GM19043 (cell line): ENCODE measurements at regions not wholly inside any gene's neighbourhood (a gene's known extent, or its start where the extent isn't known, plus 50 kb on each side); places are given as distances from the start of the nearest gene placed in this dataset.

Experiments used
- ATAC-seq: cut with Tn5 transposase; IDR thresholded peaks from one replicate; pipeline ENCODE4 v1.9.1; 2021; ENCODE audit warnings: low read depth; ENCODE audit not compliant: unreplicated experiment

DNA sequence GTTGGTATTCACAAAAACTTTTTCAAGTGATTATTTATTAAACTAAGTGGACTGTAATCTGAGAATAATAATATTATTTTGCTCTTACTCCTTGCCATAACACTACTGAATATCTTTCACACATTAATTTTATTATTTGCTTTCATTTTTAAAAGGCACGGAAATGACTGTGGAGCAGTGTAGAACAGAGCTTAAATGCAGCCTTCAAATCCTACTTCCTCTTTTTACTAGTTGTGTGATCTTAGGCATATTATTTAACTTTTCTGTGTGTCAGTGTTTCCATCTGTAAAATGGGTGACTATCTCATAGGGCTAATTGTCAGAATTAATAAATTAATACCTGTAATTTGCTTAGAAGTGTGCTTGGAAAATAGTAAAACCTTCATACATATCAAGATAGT lies 55.5 kb upstream of the SLC8A1 start:
- ATAC-seq = no peak

GRCh38 chr2:40510304-40510703 lies 58.4 kb upstream of the SLC8A1 start:
- ATAC-seq = no peak

- no peak for ATAC-seq
These were observed 59.8 kb upstream of the SLC8A1 start for GRCh38 chr2:40511661-40512213.

DNA sequence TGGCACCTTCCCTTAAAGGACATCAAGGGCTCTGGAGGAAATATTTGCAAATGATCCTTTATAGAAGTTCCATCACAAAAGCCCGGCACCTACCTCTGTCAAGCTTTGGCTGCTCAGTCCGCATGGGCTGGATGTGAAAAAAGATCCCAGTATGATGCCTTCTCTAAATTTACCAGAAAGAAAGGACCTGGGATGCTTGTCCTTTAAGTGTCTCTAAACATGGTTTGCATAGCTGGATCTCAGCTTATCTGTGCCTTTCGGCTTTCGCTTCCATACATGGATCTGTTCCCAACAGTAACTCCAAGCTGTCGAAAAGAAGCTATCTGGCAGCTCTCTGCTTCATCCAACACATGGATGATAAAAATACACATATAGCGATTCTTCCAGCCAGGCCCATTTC lies 60.4 kb upstream of the SLC8A1 start:
- no peak for ATAC-seq

- no peak for ATAC-seq
These were observed 61.3 kb upstream of the SLC8A1 start for GRCh38 chr2:40513201-40513600.

DNA sequence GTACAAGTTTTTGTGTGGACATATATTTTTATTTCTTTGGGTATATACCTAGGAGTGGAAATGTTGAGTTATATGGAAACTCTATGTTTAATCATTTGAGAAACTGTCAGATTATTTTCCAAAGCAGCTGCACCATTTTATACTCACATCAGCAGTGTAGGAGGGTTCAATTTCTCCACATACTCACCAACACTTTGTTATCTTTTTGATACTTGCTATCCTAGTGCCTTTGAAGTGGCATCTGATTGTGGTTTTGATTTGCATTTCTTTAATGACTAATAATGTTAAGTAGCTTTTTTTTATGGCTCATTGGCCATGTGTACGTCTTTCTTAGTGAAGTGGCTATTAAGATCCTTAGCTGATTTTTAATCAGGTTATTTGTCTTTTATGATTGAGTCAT lies 64.7 kb upstream of the SLC8A1 start:
- no peak for ATAC-seq

DNA sequence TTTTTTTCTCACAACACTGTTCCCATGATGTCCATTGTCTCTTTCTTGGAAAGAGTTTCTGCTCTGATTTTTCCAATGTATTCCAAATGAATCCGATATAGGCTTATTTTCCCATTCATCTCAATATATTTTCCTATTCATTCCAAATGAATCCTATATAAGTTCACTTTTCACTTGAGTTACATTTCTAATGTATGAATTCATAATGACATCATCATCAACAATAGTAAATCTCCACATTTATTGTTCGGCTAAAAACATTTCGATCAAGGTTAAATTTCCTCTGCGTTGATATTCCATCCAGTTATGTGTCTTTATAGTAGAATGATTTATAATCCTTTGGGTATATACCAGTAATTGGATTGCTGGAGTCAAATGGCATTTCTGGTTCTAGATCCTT lies 76.7 kb upstream of the SLC8A1 start:
- ATAC-seq = no peak

GRCh38 chr2:40531359-40531758 lies 79.5 kb upstream of the SLC8A1 start:
- ATAC-seq = no peak

- ATAC-seq = no peak
These were observed 82.6 kb upstream of the SLC8A1 start for GRCh38 chr2:40534528-40534927.

DNA sequence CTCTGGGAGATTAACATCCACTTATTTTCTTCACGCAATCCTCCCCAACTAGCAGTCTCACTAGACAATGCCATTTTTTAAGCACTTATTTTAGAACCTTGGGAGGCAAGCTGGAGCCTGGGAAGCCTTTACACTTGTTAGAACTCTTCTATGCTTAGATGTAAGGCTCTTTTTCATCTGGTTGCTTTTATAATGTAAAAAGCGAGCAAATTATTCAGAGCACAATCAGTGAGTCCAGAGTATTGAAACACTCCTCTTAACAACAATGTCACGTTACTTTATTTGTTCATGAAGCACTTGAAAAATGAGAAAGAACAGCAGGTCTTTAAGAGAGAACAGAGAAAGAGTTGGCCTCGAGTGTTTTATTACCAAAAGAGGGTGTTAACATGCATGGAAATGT lies 84.1 kb upstream of the SLC8A1 start:
- ATAC-seq = no peak

- ATAC-seq = no peak
These were observed 88.1 kb upstream of the SLC8A1 start for GRCh38 chr2:40540026-40540425.

DNA sequence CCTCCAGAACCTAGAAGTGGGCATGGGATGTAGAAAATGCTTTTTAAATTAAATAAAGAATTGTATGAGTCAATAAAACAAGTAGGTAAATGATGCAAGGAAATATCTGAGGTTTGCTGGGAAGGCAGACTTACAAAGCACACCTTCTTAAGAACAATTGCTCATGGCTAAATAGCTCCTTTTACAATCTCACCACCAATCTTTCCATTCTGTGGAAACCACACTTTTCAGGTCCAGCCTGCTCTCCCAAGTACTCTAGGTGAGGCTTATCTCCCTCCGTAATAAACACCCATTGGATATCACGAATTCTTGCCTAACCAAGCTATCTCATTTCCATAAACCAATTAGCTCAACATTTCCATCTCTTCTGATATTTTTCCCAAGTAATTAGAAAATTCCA lies 91.5 kb upstream of the SLC8A1 start:
- ATAC-seq = no peak

- ATAC-seq = no peak
These were observed 92.2 kb upstream of the SLC8A1 start for GRCh38 chr2:40544072-40544471.

DNA sequence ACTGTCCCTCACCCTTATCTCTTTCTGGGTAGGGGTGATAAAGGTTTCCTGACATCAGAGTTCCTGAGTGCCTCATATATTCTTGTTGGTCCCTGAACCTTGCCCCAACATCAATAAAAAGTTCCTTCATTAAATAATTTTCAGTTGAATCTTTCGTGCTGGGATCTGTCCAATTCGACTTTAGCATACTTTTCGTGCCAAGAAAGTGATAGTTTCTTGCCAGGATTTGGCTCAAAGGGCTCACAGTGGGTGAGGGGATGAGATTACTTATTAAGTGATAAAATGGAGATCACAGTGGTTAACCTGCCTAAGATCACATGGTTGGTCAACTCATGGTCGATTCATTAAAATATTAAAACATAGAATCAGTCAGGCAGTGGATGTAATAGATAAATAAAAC lies 93.8 kb upstream of the SLC8A1 start:
- ATAC-seq = no peak

DNA sequence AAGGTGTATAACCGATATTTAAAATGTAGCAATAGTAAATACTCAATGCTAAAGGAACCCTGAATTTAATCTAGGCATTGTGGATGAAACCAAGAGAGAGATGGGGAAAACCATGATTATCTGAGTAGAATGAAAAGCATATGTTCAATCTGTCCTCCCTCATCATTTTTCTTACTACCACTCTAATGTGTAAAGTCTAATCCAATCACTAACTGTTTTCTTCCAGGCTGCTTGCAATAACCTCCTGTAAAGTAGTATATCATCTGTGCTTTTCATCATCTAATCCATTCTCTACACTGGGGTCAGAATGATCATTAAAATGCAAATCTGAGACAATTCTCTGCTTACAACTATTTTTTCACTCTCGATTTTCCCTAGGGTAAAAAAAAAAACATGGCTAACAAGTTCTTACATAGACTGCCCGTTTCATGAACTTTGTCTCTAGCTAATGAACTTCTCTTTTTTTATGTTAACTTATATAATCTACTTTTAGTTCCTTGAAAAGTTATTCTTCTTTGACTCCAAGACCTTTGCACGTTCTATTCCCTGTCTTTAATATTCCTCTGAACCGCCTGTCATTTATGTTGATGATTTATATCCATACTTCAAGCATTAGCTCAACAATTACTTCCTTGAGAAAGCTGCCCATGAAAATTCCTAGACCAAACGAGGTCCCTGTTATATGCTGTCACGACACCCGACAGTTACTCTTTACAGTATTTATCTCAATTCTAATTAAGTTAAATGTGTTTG lies 94.7 kb upstream of the SLC8A1 start:
- ATAC-seq = no peak

DNA sequence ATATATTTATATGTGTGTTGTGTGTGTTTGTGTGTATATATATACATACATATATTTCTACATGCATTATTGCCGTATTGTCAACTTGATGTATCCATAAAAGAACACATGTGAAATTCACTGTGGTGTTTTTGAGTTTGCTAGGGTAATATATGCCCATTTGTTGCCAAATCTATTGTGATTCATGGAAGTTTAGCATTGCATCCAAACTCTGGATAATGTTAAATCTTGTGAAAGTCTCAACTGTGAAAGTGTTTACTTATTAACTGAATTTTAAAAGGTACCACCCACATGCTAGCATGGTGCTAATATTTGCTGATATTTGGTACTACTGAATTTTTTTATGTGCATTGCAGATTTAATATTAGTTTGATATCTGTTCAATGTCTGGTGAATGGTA lies 96.6 kb upstream of the SLC8A1 start:
- no peak for ATAC-seq

- no peak for ATAC-seq
These were observed 98.2 kb upstream of the SLC8A1 start for GRCh38 chr2:40550085-40550484.

- no peak for ATAC-seq
These were observed 99.2 kb upstream of the SLC8A1 start for GRCh38 chr2:40551081-40551480.

DNA sequence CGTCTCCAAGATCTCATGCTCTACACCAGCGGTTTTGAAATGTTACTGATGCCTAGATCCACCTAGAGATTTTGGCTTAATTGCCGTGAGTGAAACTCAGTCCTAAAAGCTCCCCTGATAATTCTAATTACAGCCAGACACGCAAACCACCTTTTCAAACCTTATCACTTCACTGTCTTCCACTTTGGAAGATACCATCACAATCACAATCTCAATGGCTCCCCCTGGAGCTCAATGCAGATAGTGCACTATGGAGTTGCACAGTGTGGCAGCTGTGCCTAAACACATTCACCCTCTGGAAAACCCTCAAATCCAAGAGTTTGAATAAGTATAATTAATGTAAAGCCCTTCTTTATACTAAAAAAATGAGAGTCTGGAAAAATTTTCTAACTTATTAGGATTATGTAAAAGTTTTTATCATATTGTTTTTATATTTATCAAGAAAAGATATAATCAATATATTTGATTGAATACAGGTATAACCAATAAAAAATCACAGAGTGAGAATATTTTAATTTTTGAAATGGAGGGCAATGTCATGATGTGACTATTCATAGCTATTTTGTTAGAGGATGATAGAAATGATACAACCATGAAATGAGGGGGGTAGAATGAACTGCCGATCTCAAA lies 102.9 kb upstream of the SLC8A1 start:
- ATAC-seq = peak; percentile 85

DNA sequence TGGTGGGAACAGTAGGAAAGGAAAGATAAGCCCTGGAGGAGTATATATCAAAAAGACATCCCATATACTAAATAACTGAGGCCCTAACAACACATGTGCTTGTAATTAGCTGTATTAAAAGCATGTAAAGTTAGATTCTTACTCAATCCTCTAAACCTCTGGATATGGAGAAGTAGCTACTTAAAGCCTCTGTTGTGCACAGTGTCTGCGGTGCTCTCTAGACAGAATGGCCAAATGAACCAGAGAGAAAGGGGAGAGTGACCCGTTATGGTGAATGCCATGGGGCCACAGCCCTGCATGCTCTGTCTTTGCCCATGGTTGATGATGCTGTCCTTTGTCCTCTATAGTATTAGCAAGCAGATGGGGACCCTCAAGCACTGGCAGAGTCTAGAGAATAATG lies 104.4 kb upstream of the SLC8A1 start:
- no peak for ATAC-seq

GRCh38 chr2:40556739-40557138 lies 104.8 kb upstream of the SLC8A1 start:
- no peak for ATAC-seq

GRCh38 chr2:40558761-40559160 lies 106.9 kb upstream of the SLC8A1 start:
- no peak for ATAC-seq
